HEK293 (cell line): ENCODE measurements at regions not wholly inside any gene's neighbourhood (a gene's known extent, or its start where the extent isn't known, plus 50 kb on each side); places are given as distances from the start of the nearest gene placed in this dataset.

ENCODE experiments used
- CTCF ChIA-PET: fragments of 350-600 bp; formaldehyde crosslinking; extraction: SDS; loops from one replicate; lab custom pipeline; 2021; ENCODE audit warnings: antibody characterized with exemption; lab: Yijun Ruan, JAX
- POLR2A ChIA-PET: fragments of 300-600 bp; formaldehyde crosslinking; extraction: SDS; loops from one replicate; lab custom pipeline; 2020; ENCODE audit warnings: antibody characterized with exemption, inconsistent platforms; lab: Yijun Ruan, JAX
- H3K27ac ChIP-seq: fragments of 200-500 bp; sonication (Bioruptor generic); 2 replicates; pipeline ENCODE4 v1.5.1; 2014; ENCODE audit warnings: low read depth, low read length, control low read depth, inconsistent platforms; ENCODE audit errors: extremely low read depth
- H3K36me3 ChIP-seq, 2 experiments: fragments of 200-500 bp in 1 of 2; sonication (Bioruptor generic) in 1 of 2; 1 replicate in 1 of 2; 2 replicates in 1 of 2; pipeline ENCODE4 v1.5.1; 2014 to 2017; ENCODE audit warnings: inconsistent platforms in 2 of 2, low read length in 2 of 2; ENCODE audit not compliant: control insufficient read depth in 2 of 2, insufficient read depth in 1 of 2
- H3K4me1 ChIP-seq: fragments of 200-500 bp; sonication (Bioruptor generic); 2 replicates; pipeline ENCODE4 v1.5.1; 2014; ENCODE audit warnings: mild to moderate bottlenecking, low read length, inconsistent platforms; ENCODE audit not compliant: control insufficient read depth, insufficient read depth
- H3K4me3 ChIP-seq: 2 replicates; pipeline ENCODE4 v1.5.1; 2011; ENCODE audit warnings: low read depth, mild to moderate bottlenecking, control low read depth, low read length, moderate library complexity
- H3K9me3 ChIP-seq: fragments of 200-500 bp; sonication (Bioruptor generic); 2 replicates; pipeline ENCODE4 v1.5.1; 2014; ENCODE audit warnings: low read depth, low read length, inconsistent platforms; ENCODE audit not compliant: control insufficient read depth, insufficient read depth
- GFI1B ChIP-seq: fragments of 450-650 bp; formaldehyde crosslinking; IDR thresholded peaks from 2 replicates; pipeline ENCODE4 v1.5.1; 2016; ENCODE audit warnings: missing biosample characterization, missing genetic modification characterization
- HOXD13 ChIP-seq: sonication (generic); formaldehyde crosslinking; IDR thresholded peaks from 2 replicates; pipeline ENCODE4 v1.8.0; 2022; ENCODE audit warnings: missing genetic modification reagents, borderline replicate concordance
- KLF16 ChIP-seq: fragments of 450-650 bp; formaldehyde crosslinking; IDR thresholded peaks from 2 replicates; pipeline ENCODE4 v1.5.1; 2017; ENCODE audit warnings: missing biosample characterization, missing genetic modification characterization
- OVOL3 ChIP-seq: fragments of 450-650 bp; formaldehyde crosslinking; IDR thresholded peaks from 2 replicates; pipeline ENCODE4 v1.5.1; 2016; ENCODE audit warnings: missing biosample characterization, missing genetic modification characterization
- SP2 ChIP-seq: fragments of 450-650 bp; formaldehyde crosslinking; IDR thresholded peaks from 2 replicates; pipeline ENCODE4 v1.5.1; 2016; ENCODE audit warnings: missing biosample characterization, missing genetic modification characterization
- WT1 ChIP-seq: fragments of 450-650 bp; formaldehyde crosslinking; IDR thresholded peaks from 2 replicates; pipeline ENCODE4 v1.5.1; 2016; ENCODE audit warnings: missing biosample characterization, missing genetic modification characterization
- ZBTB21 ChIP-seq: fragments of 450-650 bp; formaldehyde crosslinking; IDR thresholded peaks from 2 replicates; pipeline ENCODE4 v1.5.1; 2017; ENCODE audit warnings: missing biosample characterization, missing genetic modification characterization
- ZFP3 ChIP-seq: fragments of 450-650 bp; formaldehyde crosslinking; IDR thresholded peaks from 2 replicates; pipeline ENCODE4 v1.5.1; 2016; ENCODE audit warnings: low read depth, missing biosample characterization, missing genetic modification characterization
- ZIC2 ChIP-seq: fragments of 450-650 bp; formaldehyde crosslinking; IDR thresholded peaks from 2 replicates; pipeline ENCODE4 v1.5.1; 2016; ENCODE audit warnings: missing biosample characterization, missing genetic modification characterization
- ZNF132 ChIP-seq: fragments of 450-650 bp; formaldehyde crosslinking; IDR thresholded peaks from 2 replicates; pipeline ENCODE4 v1.5.1; 2017; ENCODE audit warnings: missing biosample characterization, missing genetic modification characterization, borderline replicate concordance
- ZNF223 ChIP-seq: fragments of 450-650 bp; formaldehyde crosslinking; IDR thresholded peaks from 2 replicates; pipeline ENCODE4 v1.5.1; 2016; ENCODE audit warnings: missing biosample characterization, missing genetic modification characterization
- ZNF266 ChIP-seq: fragments of 450-650 bp; formaldehyde crosslinking; IDR thresholded peaks from 2 replicates; pipeline ENCODE4 v1.5.1; 2016; ENCODE audit warnings: missing biosample characterization, missing genetic modification characterization, low read depth
- ZNF341 ChIP-seq: fragments of 450-650 bp; formaldehyde crosslinking; IDR thresholded peaks from 2 replicates; pipeline ENCODE4; 2016; ENCODE audit warnings: low read depth, missing biosample characterization, missing genetic modification characterization
- ZNF404 ChIP-seq: fragments of 450-650 bp; formaldehyde crosslinking; IDR thresholded peaks from 2 replicates; pipeline ENCODE4 v1.5.1; 2017; ENCODE audit warnings: missing biosample characterization, missing genetic modification characterization
- ZNF558 ChIP-seq: fragments of 450-650 bp; formaldehyde crosslinking; IDR thresholded peaks from 2 replicates; pipeline ENCODE4 v1.5.1; 2016; ENCODE audit warnings: missing biosample characterization, missing genetic modification characterization
- ZNF629 ChIP-seq: fragments of 450-650 bp; formaldehyde crosslinking; IDR thresholded peaks from 2 replicates; pipeline ENCODE4 v1.5.1; 2017; ENCODE audit warnings: missing biosample characterization, missing genetic modification characterization
- ZNF664 ChIP-seq: fragments of 450-650 bp; formaldehyde crosslinking; IDR thresholded peaks from 2 replicates; pipeline ENCODE4 v1.5.1; 2016; ENCODE audit warnings: missing biosample characterization, missing genetic modification characterization
- ZNF76 ChIP-seq: fragments of 450-650 bp; formaldehyde crosslinking; IDR thresholded peaks from 2 replicates; pipeline ENCODE4; 2016; ENCODE audit warnings: low read depth, missing biosample characterization, missing genetic modification characterization, borderline replicate concordance
- ZNF777 ChIP-seq: fragments of 450-650 bp; formaldehyde crosslinking; IDR thresholded peaks from 2 replicates; pipeline ENCODE4 v1.5.1; 2017; ENCODE audit warnings: missing biosample characterization, missing genetic modification characterization, borderline replicate concordance
- ZNF837 ChIP-seq: fragments of 450-650 bp; formaldehyde crosslinking; IDR thresholded peaks from 2 replicates; pipeline ENCODE4 v1.5.1; 2016; ENCODE audit warnings: missing biosample characterization, missing genetic modification characterization
- ZXDB ChIP-seq: fragments of 450-650 bp; formaldehyde crosslinking; IDR thresholded peaks from 2 replicates; pipeline ENCODE4 v1.5.1; 2016; ENCODE audit warnings: missing biosample characterization, missing genetic modification characterization
- TF ChIP-seq, protein P1 (sequence below): fragments of 450-650 bp; formaldehyde crosslinking; IDR thresholded peaks from 2 replicates; pipeline ENCODE4 v1.5.1; 2017; ENCODE audit warnings: missing biosample characterization, missing genetic modification characterization
- TF ChIP-seq, protein P2 (sequence below): fragments of 450-650 bp; formaldehyde crosslinking; IDR thresholded peaks from 2 replicates; pipeline ENCODE4 v1.5.1; 2016; ENCODE audit warnings: missing biosample characterization, missing genetic modification characterization
- TF ChIP-seq, protein P3 (sequence below): fragments of 450-650 bp; formaldehyde crosslinking; IDR thresholded peaks from 2 replicates; pipeline ENCODE4 v1.5.1; 2016; ENCODE audit warnings: missing biosample characterization, missing genetic modification characterization
- TF ChIP-seq, protein P4 (sequence below): fragments of 450-650 bp; formaldehyde crosslinking; IDR thresholded peaks from 2 replicates; pipeline ENCODE4 v1.5.1; 2016; ENCODE audit warnings: missing biosample characterization, missing genetic modification characterization

DNA sequence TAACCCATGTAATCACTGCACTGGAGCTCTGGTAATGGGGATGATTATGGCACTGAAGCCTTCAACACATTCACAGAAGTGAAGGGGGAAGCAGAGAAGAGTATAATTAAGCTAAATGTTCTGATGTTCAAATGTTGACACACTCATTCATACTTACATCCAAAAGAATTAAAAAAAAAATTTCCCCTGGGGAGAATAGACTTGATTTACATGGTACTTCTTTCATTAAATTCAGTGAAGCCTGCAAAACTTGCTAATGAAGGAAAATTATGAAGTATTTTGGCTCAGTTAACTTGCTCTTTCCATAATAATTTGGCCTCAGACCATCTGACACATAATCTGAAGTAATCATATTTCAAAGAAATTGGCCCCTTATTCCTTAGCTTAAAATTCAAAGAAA is 428.8 kb downstream of the SH3GL2 start:
- H3K36me3 ChIP-seq: no peaks in the 10 kb centered on the region
- ChIA-PET CTCF (interaction anchor here (0.6 to 1.7 kb wide), 4 partner anchors 53 to 344 kb away, joined by 3 to 6 read pairs (median 3); no protein-coding TSS in a partner anchor), POLR2A (interaction anchor here (1.0 kb wide), 1 partner anchor 12 kb away, joined by 4 read pairs; no protein-coding TSS in a partner anchor)
- no peak for TF ChIP-seq ZNF404 (tag by site-specific recombination)
- no peak for TF ChIP-seq KLF16 (tag by site-specific recombination)
- TF ChIP-seq ZNF664: no peak
- TF ChIP-seq, protein P1, sequence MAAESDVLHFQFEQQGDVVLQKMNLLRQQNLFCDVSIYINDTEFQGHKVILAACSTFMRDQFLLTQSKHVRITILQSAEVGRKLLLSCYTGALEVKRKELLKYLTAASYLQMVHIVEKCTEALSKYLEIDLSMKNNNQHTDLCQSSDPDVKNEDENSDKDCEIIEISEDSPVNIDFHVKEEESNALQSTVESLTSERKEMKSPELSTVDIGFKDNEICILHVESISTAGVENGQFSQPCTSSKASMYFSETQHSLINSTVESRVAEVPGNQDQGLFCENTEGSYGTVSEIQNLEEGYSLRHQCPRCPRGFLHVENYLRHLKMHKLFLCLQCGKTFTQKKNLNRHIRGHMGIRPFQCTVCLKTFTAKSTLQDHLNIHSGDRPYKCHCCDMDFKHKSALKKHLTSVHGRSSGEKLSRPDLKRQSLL (tag by site-specific recombination): no peak
- no peak for TF ChIP-seq ZNF629
- TF ChIP-seq ZIC2 (tag by site-specific recombination): no peak
- TF ChIP-seq, protein P2, sequence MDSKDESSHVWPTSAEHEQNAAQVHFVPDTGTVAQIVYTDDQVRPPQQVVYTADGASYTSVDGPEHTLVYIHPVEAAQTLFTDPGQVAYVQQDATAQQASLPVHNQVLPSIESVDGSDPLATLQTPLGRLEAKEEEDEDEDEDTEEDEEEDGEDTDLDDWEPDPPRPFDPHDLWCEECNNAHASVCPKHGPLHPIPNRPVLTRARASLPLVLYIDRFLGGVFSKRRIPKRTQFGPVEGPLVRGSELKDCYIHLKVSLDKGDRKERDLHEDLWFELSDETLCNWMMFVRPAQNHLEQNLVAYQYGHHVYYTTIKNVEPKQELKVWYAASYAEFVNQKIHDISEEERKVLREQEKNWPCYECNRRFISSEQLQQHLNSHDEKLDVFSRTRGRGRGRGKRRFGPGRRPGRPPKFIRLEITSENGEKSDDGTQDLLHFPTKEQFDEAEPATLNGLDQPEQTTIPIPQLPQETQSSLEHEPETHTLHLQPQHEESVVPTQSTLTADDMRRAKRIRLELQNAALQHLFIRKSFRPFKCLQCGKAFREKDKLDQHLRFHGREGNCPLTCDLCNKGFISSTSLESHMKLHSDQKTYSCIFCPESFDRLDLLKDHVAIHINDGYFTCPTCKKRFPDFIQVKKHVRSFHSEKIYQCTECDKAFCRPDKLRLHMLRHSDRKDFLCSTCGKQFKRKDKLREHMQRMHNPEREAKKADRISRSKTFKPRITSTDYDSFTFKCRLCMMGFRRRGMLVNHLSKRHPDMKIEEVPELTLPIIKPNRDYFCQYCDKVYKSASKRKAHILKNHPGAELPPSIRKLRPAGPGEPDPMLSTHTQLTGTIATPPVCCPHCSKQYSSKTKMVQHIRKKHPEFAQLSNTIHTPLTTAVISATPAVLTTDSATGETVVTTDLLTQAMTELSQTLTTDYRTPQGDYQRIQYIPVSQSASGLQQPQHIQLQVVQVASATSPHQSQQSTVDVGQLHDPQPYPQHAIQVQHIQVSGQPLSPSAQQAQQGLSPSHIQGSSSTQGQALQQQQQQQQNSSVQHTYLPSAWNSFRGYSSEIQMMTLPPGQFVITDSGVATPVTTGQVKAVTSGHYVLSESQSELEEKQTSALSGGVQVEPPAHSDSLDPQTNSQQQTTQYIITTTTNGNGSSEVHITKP (tag by site-specific recombination): no peak
- TF ChIP-seq, protein P3, sequence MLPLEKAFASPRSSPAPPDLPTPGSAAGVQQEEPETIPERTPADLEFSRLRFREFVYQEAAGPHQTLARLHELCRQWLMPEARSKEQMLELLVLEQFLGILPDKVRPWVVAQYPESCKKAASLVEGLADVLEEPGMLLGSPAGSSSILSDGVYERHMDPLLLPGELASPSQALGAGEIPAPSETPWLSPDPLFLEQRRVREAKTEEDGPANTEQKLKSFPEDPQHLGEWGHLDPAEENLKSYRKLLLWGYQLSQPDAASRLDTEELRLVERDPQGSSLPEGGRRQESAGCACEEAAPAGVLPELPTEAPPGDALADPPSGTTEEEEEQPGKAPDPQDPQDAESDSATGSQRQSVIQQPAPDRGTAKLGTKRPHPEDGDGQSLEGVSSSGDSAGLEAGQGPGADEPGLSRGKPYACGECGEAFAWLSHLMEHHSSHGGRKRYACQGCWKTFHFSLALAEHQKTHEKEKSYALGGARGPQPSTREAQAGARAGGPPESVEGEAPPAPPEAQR (tag by site-specific recombination): no peak
- no peak for TF ChIP-seq ZNF132 (tag by site-specific recombination)
- TF ChIP-seq ZNF558 (tag by site-specific recombination): no peak
- TF ChIP-seq, protein P4, sequence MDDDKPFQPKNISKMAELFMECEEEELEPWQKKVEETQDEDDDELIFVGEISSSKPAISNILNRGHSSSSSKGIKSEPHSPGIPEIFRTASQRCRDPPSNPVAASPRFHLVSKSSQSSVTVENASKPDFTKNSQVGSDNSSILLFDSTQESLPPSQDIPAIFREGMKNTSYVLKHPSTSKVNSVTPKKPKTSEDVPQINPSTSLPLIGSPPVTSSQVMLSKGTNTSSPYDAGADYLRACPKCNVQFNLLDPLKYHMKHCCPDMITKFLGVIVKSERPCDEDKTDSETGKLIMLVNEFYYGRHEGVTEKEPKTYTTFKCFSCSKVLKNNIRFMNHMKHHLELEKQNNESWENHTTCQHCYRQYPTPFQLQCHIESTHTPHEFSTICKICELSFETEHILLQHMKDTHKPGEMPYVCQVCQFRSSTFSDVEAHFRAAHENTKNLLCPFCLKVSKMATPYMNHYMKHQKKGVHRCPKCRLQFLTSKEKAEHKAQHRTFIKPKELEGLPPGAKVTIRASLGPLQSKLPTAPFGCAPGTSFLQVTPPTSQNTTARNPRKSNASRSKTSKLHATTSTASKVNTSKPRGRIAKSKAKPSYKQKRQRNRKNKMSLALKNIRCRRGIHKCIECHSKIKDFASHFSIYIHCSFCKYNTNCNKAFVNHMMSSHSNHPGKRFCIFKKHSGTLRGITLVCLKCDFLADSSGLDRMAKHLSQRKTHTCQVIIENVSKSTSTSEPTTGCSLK (tag by site-specific recombination): no peak
- TF ChIP-seq ZNF777 (tag by site-specific recombination): no peak
- TF ChIP-seq OVOL3 (tag by site-specific recombination): no peak
- TF ChIP-seq HOXD13 (CRISPR knock-in tag): no peak
- TF ChIP-seq ZNF266 (tag by site-specific recombination): no peak
- TF ChIP-seq ZBTB21 (tag by site-specific recombination): no peak
- no peak for TF ChIP-seq ZXDB (tag by site-specific recombination)
- no peak for TF ChIP-seq ZNF223 (tag by site-specific recombination)
- TF ChIP-seq, all 188 proteins: peak for 0
- H3K27ac ChIP-seq: no peak overlapping the region
- no peaks in the 10 kb centered on the region for H3K9me3 ChIP-seq
- no peaks in the 10 kb centered on the region for H3K4me1 ChIP-seq
- H3K4me3 ChIP-seq: no peak overlapping the region

DNA sequence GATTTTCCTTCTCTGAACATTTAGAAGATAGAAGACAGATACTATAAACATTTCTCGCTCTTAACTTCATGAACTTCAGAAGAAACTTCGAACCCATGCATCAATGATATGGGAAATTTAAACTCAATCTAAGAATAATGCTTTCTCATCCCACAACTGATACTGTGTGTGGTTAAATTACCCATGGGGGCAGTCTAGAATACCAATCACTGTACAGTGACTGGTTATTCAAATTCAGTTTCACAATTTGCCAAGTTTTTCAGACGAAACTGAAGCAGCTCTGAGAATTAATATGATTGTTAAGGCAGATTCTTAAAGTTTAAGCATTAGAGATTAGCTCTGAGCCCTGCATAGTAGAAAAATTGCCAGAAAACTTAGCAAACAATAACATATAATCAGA is 431.0 kb downstream of the SH3GL2 start:
- H3K9me3 ChIP-seq: no peaks in the 10 kb centered on the region
- H3K4me3 ChIP-seq: no peak overlapping the region
- H3K36me3 ChIP-seq: no peaks in the 10 kb centered on the region
- H3K4me1 ChIP-seq: no peaks in the 10 kb centered on the region
- ChIA-PET CTCF (no interaction called here), POLR2A (no interaction called here)
- no peak overlapping the region for H3K27ac ChIP-seq
- no peak for TF ChIP-seq ZFP3
- TF ChIP-seq SP2 (tag by site-specific recombination): no peak
- no peak for TF ChIP-seq WT1 (tag by site-specific recombination)
- TF ChIP-seq, protein P1 (tag by site-specific recombination): no peak
- TF ChIP-seq ZNF837 (tag by site-specific recombination): no peak
- TF ChIP-seq ZXDB (tag by site-specific recombination): no peak
- TF ChIP-seq ZNF341 (tag by site-specific recombination): no peak
- TF ChIP-seq GFI1B: no peak
- TF ChIP-seq ZNF76 (tag by site-specific recombination): no peak
